HFF-Myc (cell line): ENCODE measurements at regions not wholly inside any gene's neighbourhood (a gene's known extent, or its start where the extent isn't known, plus 50 kb on each side); places are given as distances from the start of the nearest gene placed in this dataset.
A peak's percentile ranks its signal among the peaks of the same experiment; 100 is the strongest.
"Not testable (repeated sequence)": the region's sequence is repeated elsewhere in the genome, so short reads cannot be mapped to it uniquely, and the experiment has no call there.

Experiments used
- DNase-seq: peaks from one replicate; pipeline ENCODE4 v3.0.0-alpha.2; 2011; ENCODE audit warnings: low read depth; ENCODE audit errors: extremely low read depth
- H3K4me3 ChIP-seq: replicated peaks from 2 replicates; pipeline ENCODE4 v1.5.1; 2011; ENCODE audit warnings: low read depth, mild to moderate bottlenecking, control low read depth, low read length
- TF ChIP-seq, protein P1 (sequence below): IDR thresholded peaks from 2 replicates; pipeline ENCODE4 v1.5.1; 2012; ENCODE audit warnings: mild to moderate bottlenecking, low read depth, low read length, control low read depth; ENCODE audit errors: missing control alignments

DNA sequence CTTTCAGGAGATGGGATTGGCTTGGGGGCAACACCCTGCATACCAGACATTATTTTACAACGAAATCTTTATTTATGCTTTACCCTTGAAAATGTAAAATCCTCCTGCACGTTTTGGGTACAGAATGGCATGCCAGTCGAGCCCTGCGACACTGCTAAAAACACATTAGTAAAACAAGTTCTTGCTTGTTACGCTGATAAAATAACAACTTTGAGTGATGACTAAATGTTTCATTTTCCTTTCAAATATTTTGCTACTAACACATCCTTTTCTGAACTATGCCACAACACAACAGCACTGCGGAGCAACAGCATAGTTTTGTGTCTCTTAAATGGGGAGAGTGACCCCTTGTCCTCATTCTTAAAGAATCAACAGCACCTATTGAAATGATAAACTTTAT, 76.0 kb upstream of the SEMA3D start:
- no peak overlapping the region for H3K4me3 ChIP-seq
- DNase-seq = no peak
- TF ChIP-seq, protein P1, sequence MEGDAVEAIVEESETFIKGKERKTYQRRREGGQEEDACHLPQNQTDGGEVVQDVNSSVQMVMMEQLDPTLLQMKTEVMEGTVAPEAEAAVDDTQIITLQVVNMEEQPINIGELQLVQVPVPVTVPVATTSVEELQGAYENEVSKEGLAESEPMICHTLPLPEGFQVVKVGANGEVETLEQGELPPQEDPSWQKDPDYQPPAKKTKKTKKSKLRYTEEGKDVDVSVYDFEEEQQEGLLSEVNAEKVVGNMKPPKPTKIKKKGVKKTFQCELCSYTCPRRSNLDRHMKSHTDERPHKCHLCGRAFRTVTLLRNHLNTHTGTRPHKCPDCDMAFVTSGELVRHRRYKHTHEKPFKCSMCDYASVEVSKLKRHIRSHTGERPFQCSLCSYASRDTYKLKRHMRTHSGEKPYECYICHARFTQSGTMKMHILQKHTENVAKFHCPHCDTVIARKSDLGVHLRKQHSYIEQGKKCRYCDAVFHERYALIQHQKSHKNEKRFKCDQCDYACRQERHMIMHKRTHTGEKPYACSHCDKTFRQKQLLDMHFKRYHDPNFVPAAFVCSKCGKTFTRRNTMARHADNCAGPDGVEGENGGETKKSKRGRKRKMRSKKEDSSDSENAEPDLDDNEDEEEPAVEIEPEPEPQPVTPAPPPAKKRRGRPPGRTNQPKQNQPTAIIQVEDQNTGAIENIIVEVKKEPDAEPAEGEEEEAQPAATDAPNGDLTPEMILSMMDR = no peak

DNA sequence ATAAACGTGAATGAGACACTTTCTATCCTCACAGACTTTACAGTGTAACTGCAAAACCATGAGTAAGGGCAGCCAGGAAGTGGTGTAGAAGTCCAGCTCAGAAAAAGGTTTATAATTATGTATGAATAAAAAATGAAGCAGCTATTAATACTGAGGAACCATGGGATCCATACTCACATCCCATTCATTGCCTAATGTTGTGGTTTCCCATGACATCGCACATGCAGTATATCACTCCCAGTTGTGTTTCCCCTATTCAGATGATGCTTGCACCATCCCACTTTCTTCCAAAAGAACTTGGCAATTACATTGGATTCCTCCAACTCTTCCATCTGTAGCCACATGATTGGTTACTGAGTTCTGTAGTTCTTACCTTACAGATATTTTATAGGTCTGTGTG, 74.5 kb upstream of the SEMA3D start:
- H3K4me3 ChIP-seq = no peak overlapping the region
- peak; percentile 3 for DNase-seq
- TF ChIP-seq, protein P1 = no peak

DNA sequence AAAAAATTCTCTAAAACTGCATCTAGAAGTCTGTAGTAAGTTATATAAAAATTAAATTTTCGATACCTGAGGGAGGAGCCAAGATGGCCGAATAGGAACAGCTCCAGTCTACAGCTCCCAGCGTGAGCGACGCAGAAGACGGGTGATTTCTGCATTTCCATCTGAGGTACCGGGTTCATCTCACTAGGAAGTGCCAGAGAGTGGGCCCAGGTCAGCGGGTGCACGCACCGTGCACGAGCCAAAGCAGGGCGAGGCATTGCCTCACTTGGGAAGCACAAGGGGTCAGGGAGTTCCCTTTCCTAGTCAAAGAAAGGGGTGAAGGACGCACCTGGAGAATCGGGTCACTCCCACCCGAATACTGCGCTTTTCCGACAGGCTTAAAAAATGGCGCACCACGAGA, 62.9 kb upstream of the SEMA3D start:
- H3K4me3 ChIP-seq, DNase-seq: not testable (repeated sequence)

DNA sequence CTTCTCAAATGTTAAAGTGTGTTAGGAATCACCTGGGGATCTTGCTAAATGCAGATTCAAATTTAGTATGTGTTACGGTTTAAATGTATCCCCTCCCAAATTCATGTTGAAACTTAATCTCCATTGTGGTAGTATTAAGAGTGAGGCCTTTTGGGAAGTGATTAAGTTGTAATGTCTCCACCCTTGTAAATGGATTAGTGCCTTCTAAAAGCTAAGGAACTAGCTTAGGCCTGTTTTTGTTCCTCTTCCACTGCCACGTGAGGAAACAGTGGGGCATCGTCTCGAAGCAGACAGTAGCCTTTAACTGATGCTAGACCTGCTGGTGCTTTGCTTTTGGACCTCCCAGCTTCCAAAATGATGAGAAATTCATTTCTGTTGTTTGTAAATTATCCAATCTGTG, 52.3 kb upstream of the SEMA3D start:
- H3K4me3 ChIP-seq = no peak overlapping the region
- DNase-seq = no peak
- TF ChIP-seq, protein P1 = no peak

DNA sequence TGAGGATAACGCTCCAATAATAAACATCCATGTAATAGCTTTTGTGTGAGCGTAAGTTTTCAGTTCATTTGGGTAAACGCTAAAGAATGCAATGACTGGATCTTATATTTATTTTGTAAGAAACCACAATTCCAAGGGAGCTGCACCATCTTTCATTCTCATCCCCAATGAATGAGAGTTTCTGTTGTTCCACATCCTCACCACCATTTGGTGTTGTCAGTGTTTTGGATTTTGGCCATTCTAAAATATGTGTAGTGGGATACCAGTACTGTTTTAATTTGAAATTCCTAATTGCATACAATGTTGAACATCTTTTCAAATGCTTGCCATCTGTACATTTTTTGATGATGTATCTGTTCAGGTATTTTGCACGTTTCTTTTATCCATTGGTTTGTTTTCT, 50.9 kb upstream of the SEMA3D start:
- TF ChIP-seq, protein P1 = no peak
- peak; percentile 22 for DNase-seq

More for the DNA sequence above, 50.9 kb upstream of the SEMA3D start:
- H3K4me3 ChIP-seq = no peak overlapping the region
